Nephron (organoid): ENCODE measurements at regions not wholly inside any gene's neighbourhood (a gene's known extent, or its start where the extent isn't known, plus 50 kb on each side); places are given as distances from the start of the nearest gene placed in this dataset.

ENCODE experiments used
- H3K27ac Mint-ChIP-seq, 3 experiments: 2 replicates each; pipeline ENCODE4 v1.8.0; 2020; ENCODE audit warnings: mixed read lengths in 3 of 3, mild to moderate bottlenecking in 2 of 3, moderate library complexity in 1 of 3
- H3K27me3 Mint-ChIP-seq: 2 replicates; pipeline ENCODE4 v1.8.0; 2021; ENCODE audit warnings: low read depth, mild to moderate bottlenecking, moderate library complexity, mixed read lengths
- H3K36me3 Mint-ChIP-seq: 2 replicates; pipeline ENCODE4 v1.8.0; 2020; ENCODE audit warnings: low read depth, mixed read lengths
- H3K4me1 Mint-ChIP-seq: 2 replicates; pipeline ENCODE4 v1.8.0; 2020; ENCODE audit warnings: mixed read lengths
- H3K4me3 Mint-ChIP-seq, 3 experiments: 2 replicates each; pipeline ENCODE4 v1.8.0; 2020; ENCODE audit warnings: mild to moderate bottlenecking in 3 of 3, mixed read lengths in 3 of 3, moderate library complexity in 2 of 3
- H3K9me3 Mint-ChIP-seq: 2 replicates; pipeline ENCODE4 v1.8.0; 2020; ENCODE audit warnings: mixed read lengths
- CTCF ChIP-seq, 3 experiments: fragments of 200-600 bp; sonication (generic); IDR thresholded peaks; one replicate each; pipeline ENCODE4 v1.5.0; 2021; ENCODE audit warnings: antibody characterized with exemption in 3 of 3; ENCODE audit not compliant: unreplicated experiment in 3 of 3

- Mint-ChIP-seq H3K27me3 (peaks cover 23% of the 10 kb centered on the region), H3K9me3 (peaks cover 13% of the 10 kb centered on the region), H3K36me3 (peaks cover 7% of the 10 kb centered on the region), H3K4me1 (peaks cover 51% of the 10 kb centered on the region), H3K27ac (peak overlapping the region in 2 of 3 experiments; percentile 59 to 76), H3K4me3 (no peak overlapping the region)
- TF ChIP-seq CTCF (IDR thresholded peaks at IDR 0.05; ENCODE audit: unreplicated experiment in 3 of 3) = no peak
These were observed 176.1 kb upstream of the HES1 start for GRCh38 chr3:193959861-193960260.

DNA sequence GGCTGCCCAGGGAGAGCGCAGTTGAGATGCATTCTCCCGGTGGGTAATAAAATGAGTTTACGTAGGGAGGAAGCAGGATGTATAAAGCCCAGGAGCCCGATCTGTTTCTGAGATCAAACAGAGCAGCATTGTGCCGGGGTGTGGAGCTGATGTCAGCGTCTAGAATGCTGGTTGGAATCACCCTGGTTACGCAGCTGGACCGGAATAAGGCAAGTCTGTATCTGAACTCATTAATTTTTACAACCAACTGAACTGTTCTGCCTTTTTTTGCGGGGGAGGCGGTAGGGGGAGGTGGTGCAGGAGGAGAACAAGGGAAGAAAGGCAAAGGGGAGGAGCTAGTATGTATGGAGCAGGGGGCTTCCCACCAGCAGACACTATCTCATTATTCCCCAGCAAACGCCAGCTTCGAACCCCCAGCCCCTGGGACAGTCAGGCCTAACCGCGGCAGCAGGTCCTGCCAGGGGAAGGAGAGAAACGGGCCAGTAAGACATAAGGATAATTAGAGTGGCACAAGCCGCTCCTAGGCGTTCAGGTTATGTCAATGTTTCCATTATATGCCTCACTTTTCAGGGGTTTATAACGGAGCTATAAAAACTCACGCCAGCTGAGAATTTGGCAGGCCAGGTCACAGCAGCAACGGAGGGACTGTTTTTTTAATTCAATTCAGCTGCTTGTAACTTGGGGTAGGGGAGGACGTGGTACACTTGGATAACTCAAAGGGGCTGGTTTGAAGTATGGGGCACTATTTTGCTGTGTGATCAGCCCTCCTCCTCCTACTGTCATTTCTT, 175.3 kb upstream of the HES1 start:
- Mint-ChIP-seq H3K36me3 (peaks cover 7% of the 10 kb centered on the region), H3K27me3 (peaks cover 23% of the 10 kb centered on the region), H3K4me3 (peak overlapping the region in 2 of 3 experiments; percentile 10 to 11), H3K27ac (peak overlapping the region; percentile 59 to 76 (median 61)), H3K4me1 (peaks cover 55% of the 10 kb centered on the region), H3K9me3 (peaks cover 7% of the 10 kb centered on the region)
- TF ChIP-seq CTCF (IDR thresholded peaks at IDR 0.05; ENCODE audit: unreplicated experiment in 3 of 3) = no peak

- H3K27ac Mint-ChIP-seq = no peak overlapping the region
- peaks cover 59% of the 10 kb centered on the region for H3K4me1 Mint-ChIP-seq
- H3K27me3 Mint-ChIP-seq = peaks cover 26% of the 10 kb centered on the region
- no peaks in the 10 kb centered on the region for H3K9me3 Mint-ChIP-seq
- no peaks in the 10 kb centered on the region for H3K36me3 Mint-ChIP-seq
- no peak for TF ChIP-seq CTCF (IDR thresholded peaks at IDR 0.05; ENCODE audit: unreplicated experiment in 3 of 3)
- no peak overlapping the region for H3K4me3 Mint-ChIP-seq
These were observed 172.8 kb upstream of the HES1 start for GRCh38 chr3:193962986-193963685.

GRCh38 chr3:193963808-193964516, 172.0 kb upstream of the HES1 start:
- H3K27ac Mint-ChIP-seq = peak overlapping the region in 1 of 3 experiments; percentile 55
- peaks cover 59% of the 10 kb centered on the region for H3K4me1 Mint-ChIP-seq
- no peaks in the 10 kb centered on the region for H3K9me3 Mint-ChIP-seq
- H3K27me3 Mint-ChIP-seq = peaks cover 24% of the 10 kb centered on the region
- H3K36me3 Mint-ChIP-seq = no peaks in the 10 kb centered on the region
- no peak for TF ChIP-seq CTCF (IDR thresholded peaks at IDR 0.05; ENCODE audit: unreplicated experiment in 3 of 3)
- peak overlapping the region in 1 of 3 experiments; percentile 5 for H3K4me3 Mint-ChIP-seq

DNA sequence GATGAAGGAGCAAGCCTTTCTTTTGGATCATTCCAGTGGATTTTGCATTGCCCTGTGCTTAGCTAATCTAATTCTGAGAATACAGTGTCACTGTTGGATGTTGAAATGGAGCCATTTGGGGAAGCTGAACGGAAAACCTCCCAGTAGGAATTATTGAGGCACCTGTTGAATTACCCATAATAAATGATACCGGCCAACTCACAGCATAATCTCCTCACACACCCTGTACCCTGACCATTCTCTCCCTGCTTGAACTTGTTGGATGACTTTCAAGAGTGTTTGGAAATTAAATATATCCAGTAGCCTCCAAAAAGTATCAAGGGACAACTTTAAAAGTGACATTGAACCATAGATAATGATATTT, 171.4 kb upstream of the HES1 start:
- Mint-ChIP-seq H3K27ac (no peak overlapping the region), H3K36me3 (no peaks in the 10 kb centered on the region), H3K4me1 (peaks cover 59% of the 10 kb centered on the region), H3K4me3 (no peak overlapping the region), H3K27me3 (peaks cover 20% of the 10 kb centered on the region), H3K9me3 (no peaks in the 10 kb centered on the region)
- no peak for TF ChIP-seq CTCF (IDR thresholded peaks at IDR 0.05; ENCODE audit: unreplicated experiment in 3 of 3)
